Gastroesophageal sphincter (tissue), 3 donors: ENCODE measurements at regions not wholly inside any gene's neighbourhood (a gene's known extent, or its start where the extent isn't known, plus 50 kb on each side); places are given as distances from the start of the nearest gene placed in this dataset.

Experiments
- CTCF ChIP-seq, 4 experiments: fragments of 200-600 bp in 2 of 4; fragments of 450-650 bp in 2 of 4; sonication (generic) in 1 of 4; IDR thresholded peaks; one replicate each; pipeline ENCODE4 v1.5.1; 2017 to 2019; ENCODE audit warnings: antibody characterized with exemption in 4 of 4, mild to moderate bottlenecking in 2 of 4, moderate library complexity in 2 of 4
- POLR2AphosphoS5 ChIP-seq: sonication (generic); formaldehyde crosslinking; IDR thresholded peaks from one replicate; pipeline ENCODE4 v1.6.1; 2017; ENCODE audit warnings: antibody characterized with exemption

GRCh38 chr2:5867056-5867455, 174.9 kb downstream of the SOX11 start:
- TF ChIP-seq CTCF (IDR thresholded peaks at IDR 0.05) (no peak), POLR2AphosphoS5 (no peak)
